K562 (cell line): ENCODE measurements at regions not wholly inside any gene's neighbourhood (a gene's known extent, or its start where the extent isn't known, plus 50 kb on each side); places are given as distances from the start of the nearest gene placed in this dataset.

Experiments used
- ATAC-seq: fragments of 200-7000 bp; cut with Tn5 transposase; 3 replicates; pipeline ENCODE4 v1.9.1; 2020; ENCODE audit warnings: moderate library complexity
- BruUV-seq: library from RNA; stranded (reverse); fragments of 400-500 nt; replicated peaks from 2 replicates; lab custom pipeline; 2021; lab: Mats Ljungman, UMichigan
- CTCF ChIA-PET: fragments of 300-600 bp; formaldehyde crosslinking; extraction: SDS; loops from one replicate; lab custom pipeline; 2021; ENCODE audit warnings: low intra/inter-chr PET ratio; lab: Yijun Ruan, JAX
- POLR2A ChIA-PET: fragments of 300-600, 350-650 bp; sonication (Branson Sonifier 250); formaldehyde crosslinking; extraction: SDS; loops from one replicate; lab custom pipeline; 2021; ENCODE audit warnings: antibody characterized with exemption, inconsistent platforms; lab: Yijun Ruan, JAX
- DNase-seq, 4 experiments: peaks; one replicate each; pipeline versions ENCODE4 v3.0.0 to v3.0.0-alpha.2; 2011 to 2018; ENCODE audit warnings: low spot score in 3 of 4, mixed read lengths in 3 of 4; ENCODE audit errors: extremely low read depth in 1 of 4
- FAIRE-seq: peaks from 2 replicates; lab custom pipeline; 2011; peaks lifted over from hg19 to GRCh38; lab: Jason Lieb, UNC
- H2AFZ ChIP-seq: 2 replicates; pipeline ENCODE4 v1.6.0; 2011; ENCODE audit warnings: low read depth, low read length, control low read depth, inconsistent platforms
- H3K27ac ChIP-seq: fragments of 200-600 bp; 3 replicates; pipeline ENCODE4 v1.8.0; 2011; ENCODE audit warnings: low read depth, mild to moderate bottlenecking, control low read depth, inconsistent platforms, low read length, moderate library complexity, mixed read lengths; ENCODE audit errors: extremely low read depth
- H3K27me3 ChIP-seq, 2 experiments: fragments of 300-600 bp in 1 of 2; 2 replicates in 1 of 2; 3 replicates in 1 of 2; pipeline versions ENCODE4 v1.6.0 to v1.8.0; 2011; ENCODE audit warnings: inconsistent platforms in 2 of 2, low read length in 2 of 2, mild to moderate bottlenecking in 1 of 2, mixed read lengths in 1 of 2, moderate library complexity in 1 of 2; ENCODE audit not compliant: control insufficient read depth in 2 of 2, insufficient read depth in 2 of 2
- H3K36me3 ChIP-seq: fragments of 300-600 bp; 3 replicates; pipeline ENCODE4 v1.8.0; 2011; ENCODE audit warnings: mild to moderate bottlenecking, low read length, inconsistent platforms; ENCODE audit not compliant: control insufficient read depth, insufficient read depth
- H3K4me1 ChIP-seq, 2 experiments: fragments of 200-600 bp in 1 of 2; replicated peaks in 1 of 2; 2 replicates in 1 of 2; 3 replicates in 1 of 2; pipeline versions ENCODE4 v1.5.1 to v1.8.0; 2011; ENCODE audit warnings: inconsistent platforms in 2 of 2, low read length in 2 of 2, mild to moderate bottlenecking in 1 of 2, mixed read lengths in 1 of 2, moderate library complexity in 1 of 2; ENCODE audit not compliant: control insufficient read depth in 2 of 2, insufficient read depth in 2 of 2
- H3K4me2 ChIP-seq: 2 replicates; pipeline ENCODE4 v1.6.1; 2011; ENCODE audit warnings: low read length, control low read depth, inconsistent platforms, mixed read lengths; ENCODE audit not compliant: insufficient read depth
- H3K4me3 ChIP-seq: fragments of 200-600 bp; sonication (generic), shearing (Covaris generic); 2 replicates; pipeline ENCODE4 v1.5.1; 2016; ENCODE audit warnings: control low read depth, inconsistent platforms
- H3K79me2 ChIP-seq: fragments of 200-600 bp; 3 replicates; pipeline ENCODE4 v1.8.0; 2011; ENCODE audit warnings: low read length, inconsistent platforms; ENCODE audit not compliant: control insufficient read depth, insufficient read depth
- H3K9ac ChIP-seq, 2 experiments: 2 replicates each; pipeline versions ENCODE4 v1.6.0 to v1.6.1; 2011; ENCODE audit warnings: low read depth in 2 of 2, low read length in 2 of 2, control low read depth in 1 of 2, inconsistent platforms in 1 of 2, mild to moderate bottlenecking in 1 of 2, mixed read lengths in 1 of 2; ENCODE audit not compliant: insufficient read depth in 1 of 2
- H3K9me1 ChIP-seq: one replicate; pipeline ENCODE4 v1.6.0; 2011; ENCODE audit warnings: inconsistent platforms, mild to moderate bottlenecking, low read length, moderate library complexity; ENCODE audit not compliant: control insufficient read depth, insufficient read depth
- H3K9me3 ChIP-seq: replicated peaks from 2 replicates; pipeline ENCODE4 v1.5.1; 2011; ENCODE audit warnings: low read depth, low read length, inconsistent platforms; ENCODE audit not compliant: control insufficient read depth, insufficient read depth
- H4K20me1 ChIP-seq: replicated peaks from 2 replicates; pipeline ENCODE4 v1.6.1; 2011; ENCODE audit warnings: low read length, inconsistent platforms, mixed read lengths; ENCODE audit not compliant: control insufficient read depth, insufficient read depth
- EZH2 ChIP-seq: IDR thresholded peaks from 2 replicates; pipeline ENCODE4 v1.6.1; 2012; ENCODE audit warnings: low read depth, mild to moderate bottlenecking, inconsistent platforms, low read length, borderline replicate concordance
- FOXM1 ChIP-seq, 2 experiments: fragments of 450-650 bp in 1 of 2; sonication (generic) in 1 of 2; formaldehyde crosslinking in 1 of 2; IDR thresholded peaks; 2 replicates each; pipeline versions ENCODE4 v1.6.1 to v1.9.0; 2017 to 2022; ENCODE audit warnings: low read depth in 2 of 2, mild to moderate bottlenecking in 2 of 2, missing genetic modification reagents in 1 of 2, moderate library complexity in 1 of 2
- GABPB2 ChIP-seq: fragments of 250-450 bp; sonication (Bioruptor Pico); conservative IDR thresholded peaks from 2 replicates; pipeline ENCODE4 v1.5.1; 2021; ENCODE audit warnings: mild to moderate bottlenecking
- HOMEZ ChIP-seq: fragments of 250-450 bp; sonication (Bioruptor Pico); IDR thresholded peaks from 2 replicates; pipeline ENCODE4 v1.4.0; 2020; ENCODE audit warnings: mild to moderate bottlenecking, moderate library complexity
- KDM1A ChIP-seq, 2 experiments: fragments of 450-650 bp; IDR thresholded peaks; 2 replicates each; pipeline ENCODE4 v1.6.1; 2016; ENCODE audit warnings: mild to moderate bottlenecking in 2 of 2
- MAFF ChIP-seq: IDR thresholded peaks from 2 replicates; pipeline ENCODE4 v1.6.1; 2012; ENCODE audit warnings: low read length, improper control_type of control experiment
- RBFOX2 ChIP-seq: fragments of 200-400 bp; formaldehyde crosslinking; IDR thresholded peaks from 2 replicates; pipeline ENCODE4 v1.6.1; 2017; ENCODE audit warnings: low read depth, mild to moderate bottlenecking, low read length, moderate library complexity
- RFX5 ChIP-seq: IDR thresholded peaks from 2 replicates; pipeline ENCODE4 v1.6.1; 2011; ENCODE audit warnings: low read depth, mild to moderate bottlenecking, improper control_type of control experiment, low read length
- SIRT6 ChIP-seq: IDR thresholded peaks from one replicate; pipeline ENCODE4 v1.6.1; 2012; ENCODE audit warnings: low read depth, mild to moderate bottlenecking, control low read depth, inconsistent platforms, low read length, moderate library complexity
- SMARCB1 ChIP-seq: IDR thresholded peaks from 2 replicates; pipeline ENCODE4 v1.6.1; 2011; ENCODE audit warnings: improper control_type of control experiment, low read depth; ENCODE audit not compliant: insufficient read length
- WGBS: fragments of 100-300 bp; shearing (Covaris generic); methylation state at CpG from one replicate; pipeline ENCODE4 v1.1.6; 2016; ENCODE audit warnings: low coverage, mixed read lengths; ENCODE audit not compliant: insufficient coverage; ENCODE audit errors: missing lambda C conversion rate; 5-methylcytosine and 5-hydroxymethylcytosine counted together
- in situ Hi-C: fragments of 300-500 bp; cut with MboI; formaldehyde crosslinking; loops from 4 replicates; pipeline ENCODE4 v1.15.0; 2018; ENCODE audit warnings: inconsistent platforms, mixed read lengths
- intact Hi-C: fragments of 100-400 bp; cut with micrococcal nuclease; formaldehyde crosslinking; loops from 2 replicates; pipeline ENCODE4 v1.14.2; 2022

GRCh38 chr2:16014802-16015201, 74.5 kb downstream of the MYCN start (continued):
- TF ChIP-seq FOXM1 (IDR thresholded peaks at IDR 0.05; ENCODE audit: low read depth) (no peak), FOXM1 (CRISPR knock-in tag; IDR thresholded peaks at IDR 0.05; ENCODE audit: low read depth) (no peak), RFX5 (no peak), SMARCB1 (no peak), EZH2 (no peak)

- POLR2A ChIA-PET = interaction anchor here (1.0 kb wide), 1 partner anchor 12 kb away, joined by 3 read pairs; no protein-coding TSS in a partner anchor
- H3K4me1 ChIP-seq = no peaks in the 10 kb centered on the region
- H3K27me3 ChIP-seq = peaks cover 4 to 32% of the 10 kb centered on the region in 2 experiments; a peak in 4 of 5 replicates
- under 1% methylated on average over 29 of the region's 32 CpGs for WGBS
- in situ Hi-C loops = no loop called here
- no peaks in the 10 kb centered on the region for H3K79me2 ChIP-seq
- no peak overlapping the region for H2AFZ ChIP-seq
- FAIRE-seq (no peak), DNase-seq (no peak), ATAC-seq (peak; percentile 62; the same call in 2 of the 3 replicates)
- no peaks in the 10 kb centered on the region for H3K36me3 ChIP-seq
- intact Hi-C loops = no loop called here
- CTCF ChIA-PET = no interaction called here
- no peak overlapping the region for H3K4me3 ChIP-seq
- H3K9me1 ChIP-seq = no peaks in the 10 kb centered on the region
- H3K4me2 ChIP-seq = no peak overlapping the region
- BruUV-seq = no TSS peak
- H3K9ac ChIP-seq = no peak overlapping the region
- H3K9me3 ChIP-seq = no peaks in the 10 kb centered on the region
- H4K20me1 ChIP-seq = no peaks in the 10 kb centered on the region
- no peak overlapping the region for H3K27ac ChIP-seq
- no peak for TF ChIP-seq HOMEZ (CRISPR knock-in tag)
- no peak for TF ChIP-seq SIRT6
- no peak for TF ChIP-seq KDM1A (IDR thresholded peaks at IDR 0.05)
- TF ChIP-seq RBFOX2 = no peak
- no peak for TF ChIP-seq GABPB2 (CRISPR knock-in tag)
- TF ChIP-seq MAFF = no peak
Measured at GRCh38 chr2:16014041-16014787, 73.9 kb downstream of the MYCN start.
